ENCODE measurements at regions not wholly inside any gene's neighbourhood (a gene's known extent, or its start where the extent isn't known, plus 50 kb on each side); places are given as distances from the start of the nearest gene placed in this dataset.

GRCh38 chr5:2212481-2212880 is 329.8 kb upstream of the IRX4 start:
- TF ChIP-seq POLR2A (IDR thresholded peaks at IDR 0.05; ENCODE audit: low read length), result no peak
- no peak for TF ChIP-seq GATA1 (IDR thresholded peaks at IDR 0.05; ENCODE audit: low read depth, low read length)
